GM12875 (cell line): ENCODE measurements at regions not wholly inside any gene's neighbourhood (a gene's known extent, or its start where the extent isn't known, plus 50 kb on each side); places are given as distances from the start of the nearest gene placed in this dataset.

ENCODE experiments used
- H3K4me3 ChIP-seq: one replicate; pipeline ENCODE4 v1.5.1; 2011; ENCODE audit warnings: low read depth, low read length, control low read depth
- CTCF ChIP-seq: IDR thresholded peaks from 2 replicates; pipeline ENCODE4 v1.5.1; 2011; ENCODE audit warnings: low read depth, mild to moderate bottlenecking, control low read depth, inconsistent platforms, low read length, moderate library complexity, borderline replicate concordance; ENCODE audit not compliant: insufficient read depth

- no peak for TF ChIP-seq CTCF
- H3K4me3 ChIP-seq: no peak overlapping the region
Observed at GRCh38 chr7:101731502-101732084, 85.8 kb upstream of the CUX1 start.

GRCh38 chr7:101733713-101734475 is 83.5 kb upstream of the CUX1 start:
- no peak for TF ChIP-seq CTCF
- H3K4me3 ChIP-seq: no peak overlapping the region

GRCh38 chr7:101736084-101736483 is 81.3 kb upstream of the CUX1 start:
- no peak for TF ChIP-seq CTCF
- no peak overlapping the region for H3K4me3 ChIP-seq

GRCh38 chr7:101739775-101740398 is 77.5 kb upstream of the CUX1 start:
- H3K4me3 ChIP-seq: no peak overlapping the region
- TF ChIP-seq CTCF: no peak

- TF ChIP-seq CTCF: no peak
- H3K4me3 ChIP-seq: peak overlapping the region; percentile 23
Observed at GRCh38 chr7:101740981-101741725, 76.3 kb upstream of the CUX1 start.

- peak; percentile 69 for TF ChIP-seq CTCF
- peak overlapping the region; percentile 52 for H3K4me3 ChIP-seq
Observed at GRCh38 chr7:101743241-101743994, 74.0 kb upstream of the CUX1 start.
